Thyroid gland (tissue), 4 donors: ENCODE measurements at regions not wholly inside any gene's neighbourhood (a gene's known extent, or its start where the extent isn't known, plus 50 kb on each side); places are given as distances from the start of the nearest gene placed in this dataset.

Source experiments
- CTCF ChIP-seq, 6 experiments: fragments of 200-600 bp in 3 of 6; fragments of 450-650 bp in 3 of 6; sonication (generic) in 3 of 6; IDR thresholded peaks; one replicate each; pipeline ENCODE4 v1.5.1; 2016 to 2019; ENCODE audit warnings: antibody characterized with exemption in 6 of 6, mild to moderate bottlenecking in 2 of 6, inconsistent platforms in 1 of 6, moderate library complexity in 1 of 6
- POLR2A ChIP-seq, 2 donors: fragments of 450-650 bp; IDR thresholded peaks; one replicate each; pipeline ENCODE4 v1.6.1; 2017; ENCODE audit warnings: antibody characterized with exemption in 2 of 2, mild to moderate bottlenecking in 2 of 2, moderate library complexity in 1 of 2

DNA sequence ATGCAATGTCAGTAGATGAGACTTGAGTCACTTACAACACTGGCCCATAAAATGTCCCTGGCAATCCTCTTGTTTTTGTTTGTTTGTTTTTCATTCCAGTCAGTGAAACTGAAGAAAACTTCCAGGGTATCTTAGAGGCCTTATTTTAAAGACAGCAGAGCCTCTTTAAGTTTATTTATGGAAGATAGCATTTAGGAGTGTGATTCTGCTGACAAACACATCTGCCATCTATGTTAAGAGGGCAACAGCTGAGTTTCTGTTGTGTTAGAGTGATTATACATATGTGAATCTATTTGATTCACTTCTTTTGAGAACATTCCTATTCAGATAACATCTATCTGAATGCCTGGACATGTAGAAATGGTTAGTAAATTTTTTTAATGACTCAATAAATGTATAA, 812.6 kb downstream of the TENT5A start:
- TF ChIP-seq CTCF (IDR thresholded peaks at IDR 0.05) (no peak), POLR2A (IDR thresholded peaks at IDR 0.05) (no peak)
